ENCODE measurements at regions not wholly inside any gene's neighbourhood (a gene's known extent, or its start where the extent isn't known, plus 50 kb on each side); places are given as distances from the start of the nearest gene placed in this dataset.
"Not testable (repeated sequence)": the region's sequence is repeated elsewhere in the genome, so short reads cannot be mapped to it uniquely, and the experiment has no call there.

DNA sequence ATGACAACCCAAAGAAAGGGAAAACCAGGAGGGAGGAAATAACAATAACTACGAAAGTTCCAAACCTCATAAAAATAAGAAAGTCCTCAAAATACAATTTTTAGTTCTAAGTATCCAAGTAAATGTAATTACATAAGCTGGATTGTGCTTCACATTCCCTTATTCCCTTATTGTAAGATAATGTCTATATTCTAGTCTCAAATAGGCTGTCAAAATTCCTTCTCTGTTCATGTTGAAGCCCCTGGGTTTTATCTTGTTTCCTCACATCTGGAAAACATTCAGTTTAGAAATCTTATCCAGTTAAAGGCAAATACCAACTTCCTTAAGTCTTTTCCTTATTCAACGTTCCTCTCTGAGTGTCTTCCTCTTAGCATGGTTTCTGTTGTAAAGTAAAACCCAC, 282.3 kb downstream of the CD109 start:
- DNase-seq = no peak

DNA sequence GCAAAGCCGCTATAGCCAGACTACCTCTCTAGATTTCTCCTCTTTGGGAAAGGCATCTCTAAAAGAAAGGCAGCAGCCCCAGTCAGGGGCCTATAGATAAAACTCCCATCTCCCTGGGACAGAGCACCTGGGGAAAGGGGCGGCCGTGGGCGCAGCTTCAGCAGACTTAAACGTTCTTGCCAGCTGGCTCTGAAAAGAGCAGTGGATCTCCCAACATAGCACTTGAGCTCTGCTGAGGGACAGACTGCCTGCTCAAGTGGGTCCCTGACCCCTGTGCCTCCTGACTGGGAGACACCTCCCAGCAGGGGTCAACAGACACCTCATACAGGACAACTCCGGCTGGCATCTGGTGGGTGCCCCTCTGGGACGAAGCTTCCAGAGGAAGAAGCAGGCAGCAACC, 276.5 kb downstream of the CD109 start:
- not testable (repeated sequence) for DNase-seq

DNA sequence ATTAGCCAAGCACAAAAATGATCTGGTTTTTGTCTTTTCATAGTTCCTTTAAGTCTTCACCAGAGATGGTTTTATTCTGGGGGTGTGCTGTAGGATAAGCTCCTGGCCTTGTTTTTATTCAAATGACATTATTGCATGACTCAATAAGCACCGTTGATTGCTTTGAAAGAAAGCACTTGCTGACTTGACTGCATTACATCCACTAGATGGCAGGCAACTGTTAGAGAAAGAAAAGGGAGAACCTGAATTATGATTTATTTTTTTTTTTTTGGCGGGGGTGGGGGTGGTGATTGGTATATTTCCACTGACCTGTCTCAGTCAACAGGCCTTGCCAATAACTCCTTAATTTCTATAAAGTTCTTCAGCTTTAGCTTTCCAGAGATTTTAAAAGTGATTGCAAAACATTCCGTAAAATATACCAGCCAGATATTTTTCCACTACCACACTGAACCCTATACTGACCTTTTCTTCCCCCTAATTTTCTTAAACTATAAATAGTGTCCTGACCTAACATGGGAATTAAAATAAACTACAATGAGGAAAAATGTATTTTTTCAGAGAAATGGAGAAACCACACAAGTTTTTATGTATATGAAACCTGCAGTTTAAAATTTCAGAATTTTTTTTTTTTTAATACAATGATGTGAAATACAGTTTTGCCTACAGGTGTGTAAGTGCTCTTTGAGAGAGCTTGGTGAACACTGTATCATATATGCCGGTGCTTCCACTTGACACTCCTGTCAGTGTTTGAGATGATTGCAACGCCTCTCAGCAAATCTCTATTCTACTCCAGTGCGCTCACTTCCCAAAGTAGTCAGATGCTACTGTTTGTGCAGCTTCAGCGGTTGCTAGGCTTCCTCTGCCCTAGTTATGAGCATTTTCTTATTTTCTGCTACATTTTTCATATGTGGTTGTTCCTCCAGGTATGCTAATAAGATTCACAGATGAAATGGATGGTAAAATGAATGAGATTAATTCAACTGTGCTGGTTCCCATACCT, 274.3 kb downstream of the CD109 start:
- DNase-seq = peak; percentile 91

DNA sequence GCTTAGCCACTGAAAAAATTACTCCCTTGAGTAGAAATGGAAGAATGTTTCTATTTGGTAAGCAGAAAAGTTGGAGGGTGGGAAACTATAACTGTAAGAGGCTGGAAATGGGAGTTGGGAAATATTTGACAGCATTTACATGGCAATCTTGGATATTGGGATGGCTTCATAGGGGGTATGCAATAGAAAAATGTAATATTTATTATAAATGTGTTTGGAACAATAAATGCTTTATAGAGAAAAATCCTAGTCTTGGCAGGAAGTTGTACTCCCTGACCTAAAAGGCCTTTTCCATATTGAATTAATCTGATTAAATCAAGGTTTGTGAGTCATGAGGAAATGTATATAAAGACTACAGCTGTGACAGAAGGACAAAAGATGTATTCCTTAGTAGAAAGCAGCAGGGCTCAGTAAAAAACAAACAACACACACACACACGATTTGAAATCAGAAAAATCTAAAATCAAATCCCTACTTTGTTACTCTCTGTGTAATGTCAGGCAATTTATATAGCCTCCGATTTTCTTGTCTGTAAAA, 272.3 kb downstream of the CD109 start:
- DNase-seq = no peak

DNA sequence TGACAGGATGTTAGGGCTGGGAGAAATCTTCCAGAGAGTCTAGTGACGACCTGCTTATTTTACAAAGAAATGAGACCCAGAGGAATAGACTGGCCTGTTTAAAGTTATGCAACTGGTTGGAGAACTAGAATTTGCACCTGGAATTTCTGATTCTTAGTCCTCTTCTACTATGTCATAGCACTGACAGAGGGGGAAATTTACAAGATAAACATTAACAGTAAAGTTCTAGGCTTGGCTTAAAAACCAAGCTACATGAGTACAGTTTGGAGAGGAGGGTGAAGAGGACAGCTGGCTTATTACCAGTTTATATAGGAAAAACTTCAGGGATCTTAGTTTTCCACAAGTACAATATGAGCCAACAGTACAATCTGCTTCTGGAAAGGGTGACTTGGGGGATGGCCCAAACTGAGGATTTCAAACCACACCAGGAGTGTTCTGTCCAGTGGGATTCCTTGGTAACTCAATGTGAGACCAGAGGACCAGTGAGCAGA, 269.6 kb downstream of the CD109 start:
- DNase-seq = no peak

DNA sequence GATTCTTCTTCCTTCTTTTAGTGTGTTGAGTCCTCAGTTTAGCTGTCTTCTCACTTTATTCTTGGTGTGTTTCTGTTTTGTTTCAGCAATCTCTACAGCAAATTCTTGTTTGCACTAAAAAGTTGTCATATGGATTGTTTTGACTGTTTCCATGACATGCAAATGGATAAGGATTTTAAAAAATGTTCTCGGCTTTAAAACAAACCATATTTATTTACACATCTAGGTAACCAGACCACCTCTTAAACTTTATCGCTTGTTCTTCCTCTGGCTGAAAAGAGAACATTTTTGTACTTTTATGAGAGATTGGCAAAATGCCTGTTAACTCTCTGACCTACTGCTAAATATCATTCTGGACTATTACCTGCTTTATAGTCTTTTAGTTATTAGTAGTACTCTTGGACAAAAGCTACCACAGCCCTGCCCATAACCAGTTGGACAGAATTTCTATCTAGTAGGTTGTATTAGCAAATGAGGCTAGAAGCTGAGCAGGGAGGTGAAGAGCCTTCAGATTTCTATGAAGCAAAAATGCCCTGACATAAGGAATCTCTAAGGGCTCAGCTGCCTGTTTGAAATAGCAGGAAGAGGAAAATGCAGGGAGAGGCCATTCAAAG, 268.3 kb downstream of the CD109 start:
- no peak for DNase-seq

DNA sequence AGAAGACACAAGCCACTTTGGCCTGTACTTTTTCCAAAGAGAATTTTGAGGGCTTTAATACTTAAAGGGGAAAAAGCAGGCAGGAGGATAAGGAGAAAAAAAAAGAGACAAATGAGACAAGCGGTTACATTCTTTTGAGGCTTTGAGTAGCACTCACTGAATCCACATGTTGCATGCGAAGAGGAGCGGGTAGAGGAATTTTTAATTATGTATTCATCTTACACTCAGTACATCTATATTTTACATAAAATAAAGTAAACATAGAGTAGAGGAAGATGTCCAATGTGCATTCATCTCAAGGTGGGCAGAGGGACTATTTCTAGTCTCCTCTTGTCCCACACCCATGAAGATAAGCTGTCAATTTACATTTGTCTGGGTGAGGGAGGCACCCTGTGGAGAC, 266.9 kb downstream of the CD109 start:
- no peak for DNase-seq

DNA sequence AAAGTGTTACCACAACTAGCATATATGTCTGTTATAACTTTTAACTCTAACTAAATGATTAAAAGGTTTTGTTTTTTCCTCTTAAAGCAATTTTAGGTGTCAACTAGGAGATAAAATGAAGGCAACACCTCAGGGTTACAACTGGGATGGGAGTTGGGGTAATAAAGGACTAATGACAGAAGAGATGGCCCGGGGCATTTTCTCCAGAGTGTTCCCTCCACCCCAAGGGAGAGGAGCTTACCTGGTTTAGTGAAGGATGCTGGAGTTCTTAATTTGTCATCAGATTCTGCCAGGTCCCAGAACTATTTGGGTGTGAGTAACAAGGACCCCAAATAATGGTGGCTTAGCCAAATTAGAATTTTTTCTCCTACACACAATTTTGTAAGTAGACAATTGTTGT, 260.3 kb downstream of the CD109 start:
- no peak for DNase-seq

DNA sequence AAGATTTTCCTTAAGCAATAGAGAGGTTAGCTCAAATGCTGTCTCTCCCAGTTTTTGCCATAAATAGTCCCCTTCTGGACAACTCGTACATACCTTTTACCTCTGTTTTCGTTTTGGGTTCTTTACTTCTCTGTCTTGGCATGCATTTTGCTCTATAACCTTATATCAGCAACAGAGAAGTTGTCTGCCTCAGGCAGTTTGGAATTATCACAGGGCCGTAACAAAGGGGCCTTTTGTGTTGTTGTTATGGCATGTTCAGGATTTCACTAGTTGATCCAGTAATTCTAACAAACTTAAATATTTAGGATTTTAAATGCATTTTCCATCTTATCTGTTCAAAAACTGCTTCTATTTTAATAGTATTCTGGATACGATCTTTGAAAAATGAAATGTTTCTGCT, 259.8 kb downstream of the CD109 start:
- DNase-seq = no peak

DNA sequence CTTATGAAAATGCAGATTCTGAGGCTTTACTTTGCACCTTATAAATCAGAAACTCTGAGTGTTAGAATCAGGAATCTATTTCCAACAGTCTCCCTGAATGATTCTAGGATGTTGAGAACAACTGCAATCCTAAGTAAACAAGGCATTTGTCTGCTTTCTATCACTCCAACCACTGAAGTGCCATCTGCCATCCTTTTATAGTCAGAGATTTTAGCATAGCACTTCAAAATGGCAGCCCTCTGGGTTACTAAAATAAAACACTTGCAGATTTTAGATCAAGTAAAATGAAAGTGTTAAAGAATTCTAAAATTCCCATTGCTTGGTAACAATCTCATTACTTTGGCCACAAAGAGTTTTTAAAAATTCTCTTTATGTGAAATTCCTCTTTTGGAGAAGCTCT, 258.9 kb downstream of the CD109 start:
- DNase-seq = peak; percentile 44

DNA sequence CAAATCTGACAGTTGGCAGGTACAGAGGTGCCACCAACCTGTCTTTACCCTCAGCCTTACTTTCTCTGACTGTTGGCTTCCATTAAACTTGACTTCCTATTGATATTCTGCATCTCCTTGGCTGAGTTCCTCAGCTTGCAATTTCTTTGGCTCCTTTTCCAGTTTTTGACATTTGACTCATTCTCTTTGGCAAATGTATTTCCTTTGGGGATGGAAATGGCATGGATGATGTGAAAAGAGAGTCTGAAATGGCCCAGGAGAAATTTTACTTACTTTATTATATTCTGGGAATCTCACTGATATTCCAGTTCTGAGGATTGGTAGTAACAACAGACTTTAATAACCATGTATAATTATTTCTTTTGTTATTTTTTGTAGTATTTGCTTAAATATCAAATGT, 255.2 kb downstream of the CD109 start:
- DNase-seq = no peak

DNA sequence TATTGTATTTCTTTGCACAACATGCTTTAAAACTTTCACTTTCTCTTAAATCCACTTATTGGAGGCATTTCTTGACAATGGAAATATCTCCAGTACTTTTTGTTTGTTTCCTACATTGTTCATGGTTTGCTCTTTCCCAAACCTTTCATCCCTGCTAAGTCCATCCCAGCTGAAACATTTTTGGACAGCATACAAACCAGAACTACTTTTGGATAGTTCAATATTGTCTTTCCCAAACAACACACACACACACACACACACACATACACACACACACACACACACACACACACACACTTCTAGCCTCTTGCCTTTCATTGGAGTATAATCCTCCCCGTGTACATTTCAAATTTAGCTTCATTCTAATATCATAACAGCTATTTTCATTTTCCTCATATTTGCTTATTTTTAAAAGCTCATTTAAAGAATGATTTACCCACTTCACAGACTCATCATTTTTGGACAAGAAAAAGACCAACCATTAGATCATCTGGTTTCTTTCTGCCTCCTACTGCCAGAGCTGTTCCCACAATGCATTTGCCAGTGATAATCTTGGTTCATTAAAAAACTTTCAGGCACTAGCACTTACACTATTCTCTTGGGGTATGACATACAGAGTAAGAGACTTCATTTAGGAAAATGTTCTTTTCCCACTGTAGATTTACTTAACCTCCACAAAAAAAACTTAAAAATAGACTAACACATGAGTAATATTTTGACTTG, 248.1 kb downstream of the CD109 start:
- no peak for DNase-seq

DNA sequence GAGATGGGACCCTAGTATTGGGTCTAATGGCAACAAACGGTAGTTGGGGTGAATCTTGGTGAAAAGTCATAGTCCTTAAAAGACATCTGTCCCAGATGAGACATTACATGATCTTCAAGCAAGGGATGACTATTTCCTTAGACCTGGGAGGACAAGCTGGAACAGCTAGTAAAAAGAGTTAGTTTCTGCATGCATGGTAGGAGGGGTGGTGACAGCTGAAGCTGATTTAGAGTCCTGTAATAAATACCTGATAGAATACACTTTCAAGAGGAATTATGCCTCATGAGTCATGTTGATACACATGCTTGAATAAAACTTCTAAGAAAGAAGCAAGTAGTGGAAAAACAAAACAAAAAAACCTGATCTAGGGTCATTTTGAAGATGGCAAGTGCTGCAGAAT, 247.4 kb downstream of the CD109 start:
- no peak for DNase-seq

DNA sequence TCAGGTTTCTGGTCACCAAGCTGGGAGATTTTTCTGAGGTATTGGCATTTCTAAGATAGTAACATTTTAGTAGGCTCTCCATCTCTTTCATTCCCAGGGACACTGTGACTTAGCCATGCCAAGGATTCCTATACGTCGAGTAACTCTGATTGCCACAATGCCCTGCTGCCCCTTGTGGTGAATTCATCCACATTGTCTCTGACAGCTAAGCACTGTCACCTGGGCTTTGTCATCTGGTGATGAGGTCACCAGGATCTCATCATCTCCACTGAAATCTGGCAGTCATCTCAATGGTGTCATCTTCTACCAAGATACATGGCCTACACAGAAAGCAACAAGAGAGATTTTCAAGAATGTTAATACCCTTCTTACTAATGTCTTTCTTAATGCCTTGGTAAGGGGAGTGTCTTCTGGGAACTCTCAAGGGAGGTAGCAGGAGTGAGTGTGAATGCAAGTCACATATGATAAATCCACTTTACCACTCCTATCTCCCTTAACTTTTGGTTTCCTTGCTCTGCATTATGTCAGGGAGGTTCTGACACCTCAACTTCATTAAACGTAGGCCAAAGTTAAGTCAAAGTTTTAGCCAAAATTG, 246.7 kb downstream of the CD109 start:
- DNase-seq = peak; percentile 85

DNA sequence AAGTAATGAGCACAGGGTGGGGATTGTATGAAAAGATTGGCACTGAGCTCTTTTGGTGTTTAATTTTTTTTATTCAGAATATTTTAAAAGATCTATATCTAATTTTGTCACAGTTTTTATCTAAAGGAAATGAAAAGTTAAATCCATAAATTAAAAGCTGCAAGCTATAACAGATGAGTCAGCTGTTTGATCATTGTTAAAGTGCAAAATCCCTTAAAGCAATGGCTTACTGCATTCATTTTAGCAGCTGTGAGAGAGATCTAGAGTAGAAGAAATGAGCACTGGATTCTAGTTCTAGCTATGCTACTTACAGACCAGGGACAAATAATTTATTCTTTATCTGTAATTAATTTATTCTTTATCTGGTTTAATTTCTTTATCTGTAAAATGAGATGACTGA, 245.9 kb downstream of the CD109 start:
- DNase-seq = no peak

DNA sequence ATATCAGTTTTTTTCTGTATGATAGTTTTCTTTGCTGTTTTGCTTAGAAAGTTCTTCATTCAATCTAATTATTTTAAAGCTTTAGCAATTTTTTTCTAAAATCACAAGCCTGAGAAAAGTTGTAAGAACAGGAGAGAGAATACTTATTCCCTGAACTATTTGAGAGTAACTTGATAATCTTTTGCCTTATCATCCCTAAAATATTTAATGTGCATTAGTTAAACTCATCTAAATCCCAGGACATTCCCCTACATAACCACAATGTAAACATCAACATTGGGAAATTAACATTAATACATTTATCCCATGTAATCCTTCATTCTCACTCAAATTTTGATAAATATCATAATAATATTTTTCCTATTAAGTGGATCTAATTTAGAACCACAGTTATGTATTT, 241.8 kb downstream of the CD109 start:
- DNase-seq = no peak

DNA sequence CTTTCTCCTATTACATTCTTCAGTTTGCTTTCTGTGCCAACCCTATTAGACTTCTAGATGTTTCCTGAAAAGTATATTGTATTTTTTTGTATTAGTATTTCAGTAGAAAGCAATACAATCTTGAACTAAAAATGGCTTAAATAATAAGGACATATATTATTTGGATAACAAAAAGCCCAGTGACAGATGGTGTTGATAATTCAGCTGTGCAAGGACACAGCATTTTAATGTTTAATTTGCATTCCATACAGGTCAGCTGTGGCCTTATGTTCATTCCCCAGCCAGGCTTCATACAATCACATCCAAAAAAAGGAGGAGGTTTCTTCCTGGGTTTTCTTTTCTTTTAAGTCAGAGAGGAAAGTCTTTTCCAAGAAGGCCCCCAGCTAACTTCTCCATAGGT, 236.9 kb downstream of the CD109 start:
- DNase-seq = no peak

DNA sequence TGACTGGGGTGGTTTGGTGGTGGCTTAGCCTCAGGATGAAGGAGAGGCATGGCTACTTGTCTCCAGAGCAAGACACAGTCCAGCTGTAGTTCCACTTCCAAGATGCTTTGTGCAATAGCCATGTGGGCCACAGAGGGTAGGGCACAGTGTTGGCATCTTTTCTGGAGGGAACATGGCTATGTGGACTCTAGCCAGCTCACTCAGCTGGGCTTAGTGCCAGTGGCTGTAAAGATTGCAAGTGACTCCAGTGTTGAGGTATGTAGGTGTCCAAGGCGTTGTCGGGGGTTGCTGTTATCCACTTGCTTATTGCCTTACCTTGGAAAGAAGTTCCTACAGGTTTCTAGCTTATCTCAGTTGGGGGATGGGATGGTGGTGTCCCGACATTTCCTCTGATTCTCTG, 233.4 kb downstream of the CD109 start:
- DNase-seq = no peak

DNA sequence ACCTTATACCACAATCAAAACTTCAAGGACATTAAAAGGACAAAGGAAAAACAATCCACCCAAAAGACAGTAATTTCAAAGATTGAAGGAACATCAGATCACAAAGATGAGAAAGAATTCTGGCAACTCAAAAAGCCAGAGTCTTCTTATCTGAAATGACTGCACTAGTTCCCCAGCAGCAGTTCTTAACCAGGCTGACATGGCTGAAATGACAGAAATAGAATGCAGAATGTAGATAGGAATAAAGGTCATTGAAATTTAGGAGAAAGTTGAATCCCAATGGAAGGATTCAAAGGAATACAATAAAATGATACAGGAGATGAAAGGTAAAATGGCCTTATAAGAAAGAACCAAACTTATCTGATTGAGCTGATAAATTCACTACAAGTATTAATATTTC, 231.4 kb downstream of the CD109 start:
- DNase-seq = peak; percentile 20

DNA sequence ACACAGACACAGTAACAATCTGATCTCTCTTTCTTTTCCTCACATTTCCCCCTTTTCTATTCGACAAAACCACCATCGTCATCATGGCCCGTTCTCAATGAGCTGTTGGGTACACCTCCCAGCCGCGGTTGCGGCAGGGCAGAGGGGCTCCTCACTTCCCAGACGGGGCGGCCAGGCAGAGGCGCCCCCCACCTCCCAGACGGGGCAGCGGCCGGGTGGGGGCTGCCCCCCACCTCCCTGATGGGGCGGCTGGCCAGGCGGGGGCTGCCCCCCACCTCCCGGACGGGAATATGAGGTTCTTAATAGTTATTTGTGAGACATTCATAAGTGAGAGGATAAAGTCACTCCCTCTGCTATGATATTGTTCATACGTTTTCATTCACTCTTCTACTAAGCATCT, 229.7 kb downstream of the CD109 start:
- not testable (repeated sequence) for DNase-seq

DNA sequence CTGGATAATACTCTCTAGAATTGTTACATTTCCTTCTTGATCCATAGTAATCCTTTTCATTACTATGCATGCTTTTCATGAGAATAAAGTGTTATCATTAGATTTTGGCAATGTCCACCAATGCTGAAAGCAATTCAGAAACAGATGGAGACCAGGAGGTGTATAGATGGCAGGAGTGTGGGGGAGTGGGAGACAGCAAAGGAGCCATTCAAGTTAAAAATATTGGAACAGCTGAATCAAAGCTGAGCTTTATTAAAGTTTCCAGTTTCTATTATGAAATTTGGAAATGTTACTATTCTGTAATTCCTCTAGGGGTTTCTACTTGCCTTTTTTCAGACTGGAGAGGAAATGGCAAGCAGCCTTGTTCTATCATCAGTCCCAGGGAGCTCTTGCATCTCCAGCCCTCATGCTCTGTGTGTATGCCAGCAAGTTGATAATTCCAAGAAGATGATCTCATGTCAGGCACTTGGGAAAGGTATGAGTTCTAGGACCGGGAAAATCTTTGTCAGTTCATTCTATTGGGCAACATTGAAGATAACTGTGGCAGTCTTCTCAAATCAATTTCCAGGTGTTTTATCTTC, 228.0 kb downstream of the CD109 start:
- no peak for DNase-seq

DNA sequence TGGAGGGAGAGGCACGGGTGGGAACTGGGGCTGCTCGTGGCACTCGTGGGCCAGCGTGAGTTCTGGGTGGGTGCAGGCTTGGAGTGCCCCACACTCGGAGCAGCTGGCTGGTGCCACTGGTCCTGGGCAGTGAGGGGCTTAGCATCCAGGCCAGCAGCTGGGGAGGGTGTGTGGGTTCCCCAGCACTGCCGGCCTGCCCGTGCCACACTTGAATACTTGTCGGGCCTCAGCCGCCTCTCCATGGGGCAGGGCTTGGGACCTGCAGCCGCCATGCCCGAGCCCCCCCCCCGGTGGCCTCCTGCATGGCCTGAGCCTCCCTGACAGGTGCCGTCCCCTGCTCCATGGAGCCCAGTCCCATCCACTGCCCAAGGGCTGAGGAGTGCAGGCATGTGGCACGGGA, 207.2 kb downstream of the CD109 start:
- DNase-seq = no peak

DNA sequence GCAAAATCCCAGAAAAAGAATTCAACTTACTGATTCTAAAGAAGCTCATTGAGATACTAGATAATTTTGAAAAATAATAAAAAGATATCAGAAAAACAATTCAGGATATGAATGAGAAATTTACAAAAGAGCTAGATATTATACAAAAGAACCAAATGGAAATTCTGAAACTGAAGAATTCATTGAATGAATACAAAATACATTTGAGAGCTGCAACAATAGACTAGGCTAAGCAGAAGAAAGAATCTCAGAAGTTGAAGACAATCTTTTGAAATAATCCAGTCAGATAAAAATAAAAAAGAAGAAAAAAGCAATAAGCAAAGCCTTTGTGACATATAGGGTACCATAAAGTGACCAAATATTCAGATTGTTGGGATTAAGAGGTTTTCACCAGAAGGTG, 206.0 kb downstream of the CD109 start:
- no peak for DNase-seq
